Spinal cord (tissue), 9 donors: ENCODE measurements at regions not wholly inside any gene's neighbourhood (a gene's known extent, or its start where the extent isn't known, plus 50 kb on each side); places are given as distances from the start of the nearest gene placed in this dataset.
"Not testable (repeated sequence)": the region's sequence is repeated elsewhere in the genome, so short reads cannot be mapped to it uniquely, and the experiment has no call there.

Experiments
- DNase-seq, 6 donors: peaks; one replicate each; pipeline versions ENCODE4 v3.0.0 to v3.0.0-alpha.2; 2013 to 2015; ENCODE audit warnings: low spot score in 6 of 6, low read depth in 4 of 6
- H3K27ac ChIP-seq: one replicate; pipeline ENCODE4 v1.5.1; 2013; ENCODE audit warnings: low read depth, low read length, control low read depth
- H3K27me3 ChIP-seq: one replicate; pipeline ENCODE4 v1.6.1; 2013; ENCODE audit warnings: low read length; ENCODE audit not compliant: control insufficient read depth, insufficient read depth
- H3K36me3 ChIP-seq: one replicate; pipeline ENCODE4 v1.6.1; 2013; ENCODE audit warnings: low read length; ENCODE audit not compliant: control insufficient read depth, insufficient read depth
- H3K4me1 ChIP-seq: one replicate; pipeline ENCODE4 v1.6.1; 2013; ENCODE audit warnings: low read length; ENCODE audit not compliant: control insufficient read depth, insufficient read depth
- H3K4me3 ChIP-seq: one replicate; pipeline ENCODE4 v1.5.1; 2013; ENCODE audit warnings: low read depth, low read length, control low read depth
- H3K9me3 ChIP-seq: one replicate; pipeline ENCODE4 v1.6.1; 2013; ENCODE audit warnings: low read length; ENCODE audit not compliant: control insufficient read depth, insufficient read depth
- WGBS: methylation state at CpG from one replicate; pipeline ENCODE4 v1.1.5; 2013; ENCODE audit warnings: missing lambda C conversion rate; ENCODE audit not compliant: insufficient coverage; 5-methylcytosine and 5-hydroxymethylcytosine counted together
- donor health status: healthy.

- no CpG with 5 or more reads among the region's 3 CpGs for WGBS
- Histone ChIP-seq H3K9me3 (no peaks in the 10 kb centered on the region), H3K4me1 (no peaks in the 10 kb centered on the region), H3K4me3 (no peak overlapping the region), H3K36me3 (no peaks in the 10 kb centered on the region), H3K27me3 (no peaks in the 10 kb centered on the region), H3K27ac (no peak overlapping the region)
- DNase-seq = no peak
Measured at GRCh38 chr12:83613586-83614110, 926.9 kb downstream of the TMTC2 start.

GRCh38 chr12:83603106-83603505 is 916.4 kb downstream of the TMTC2 start:
- H3K27ac ChIP-seq = no peak overlapping the region
- H3K27me3 ChIP-seq = no peaks in the 10 kb centered on the region
- no peaks in the 10 kb centered on the region for H3K4me1 ChIP-seq
- no peaks in the 10 kb centered on the region for H3K36me3 ChIP-seq
- peaks cover 9% of the 10 kb centered on the region for H3K9me3 ChIP-seq
- WGBS = no CpG with 5 or more reads among the region's 1 CpG
- DNase-seq = no peak
- H3K4me3 ChIP-seq = no peak overlapping the region

GRCh38 chr12:83575326-83575725 is 888.6 kb downstream of the TMTC2 start:
- WGBS = 90% methylated on average over 1 of the region's 3 CpGs
- Histone ChIP-seq H3K27ac (no peak overlapping the region), H3K9me3 (no peaks in the 10 kb centered on the region), H3K4me1 (no peaks in the 10 kb centered on the region), H3K27me3 (no peaks in the 10 kb centered on the region), H3K36me3 (no peaks in the 10 kb centered on the region), H3K4me3 (no peak overlapping the region)
- DNase-seq = no peak

GRCh38 chr12:83574142-83574541 is 887.4 kb downstream of the TMTC2 start:
- WGBS = 80% methylated on average over 1 of the region's 2 CpGs
- no peaks in the 10 kb centered on the region for H3K4me1 ChIP-seq
- DNase-seq = no peak

GRCh38 chr12:83573671-83574070 is 887.0 kb downstream of the TMTC2 start:
- no peaks in the 10 kb centered on the region for H3K27me3 ChIP-seq
- H3K9me3 ChIP-seq = no peaks in the 10 kb centered on the region
- no peak overlapping the region for H3K27ac ChIP-seq
- 77% methylated on average over 4 of the region's 4 CpGs for WGBS
- H3K4me1 ChIP-seq = no peaks in the 10 kb centered on the region
- no peak overlapping the region for H3K4me3 ChIP-seq
- DNase-seq = no peak
- no peaks in the 10 kb centered on the region for H3K36me3 ChIP-seq

More at GRCh38 chr12:83574142-83574541, 887.4 kb downstream of the TMTC2 start:
- H3K27me3 ChIP-seq = no peaks in the 10 kb centered on the region
- H3K27ac ChIP-seq = no peak overlapping the region
- H3K9me3 ChIP-seq = no peaks in the 10 kb centered on the region
- no peak overlapping the region for H3K4me3 ChIP-seq
- no peaks in the 10 kb centered on the region for H3K36me3 ChIP-seq

DNA sequence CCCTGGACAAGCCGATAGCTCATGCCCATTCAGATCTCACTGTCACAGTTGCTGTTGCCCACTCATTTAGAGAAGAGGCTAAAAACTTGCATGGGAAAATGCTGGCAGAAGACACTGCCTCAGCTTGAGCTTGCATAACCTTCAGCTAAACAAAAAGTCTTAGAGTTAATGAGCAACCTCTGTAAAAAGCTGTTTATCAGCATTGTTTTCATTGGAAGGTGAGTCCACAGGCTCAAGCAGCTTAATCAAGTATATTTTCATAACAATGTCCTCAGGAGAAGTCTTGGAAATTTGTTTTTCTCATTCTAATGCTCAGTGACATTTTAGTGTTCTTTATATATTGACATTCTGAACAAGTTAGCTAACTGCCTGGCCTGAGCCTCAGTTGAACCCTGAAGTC is 872.9 kb downstream of the TMTC2 start:
- no peak for DNase-seq
- Histone ChIP-seq H3K36me3 (no peaks in the 10 kb centered on the region), H3K27me3 (no peaks in the 10 kb centered on the region), H3K4me1 (no peaks in the 10 kb centered on the region), H3K4me3 (no peak overlapping the region), H3K9me3 (no peaks in the 10 kb centered on the region), H3K27ac (no peak overlapping the region)
- 100% methylated on average over 1 of the region's 1 CpG for WGBS

DNA sequence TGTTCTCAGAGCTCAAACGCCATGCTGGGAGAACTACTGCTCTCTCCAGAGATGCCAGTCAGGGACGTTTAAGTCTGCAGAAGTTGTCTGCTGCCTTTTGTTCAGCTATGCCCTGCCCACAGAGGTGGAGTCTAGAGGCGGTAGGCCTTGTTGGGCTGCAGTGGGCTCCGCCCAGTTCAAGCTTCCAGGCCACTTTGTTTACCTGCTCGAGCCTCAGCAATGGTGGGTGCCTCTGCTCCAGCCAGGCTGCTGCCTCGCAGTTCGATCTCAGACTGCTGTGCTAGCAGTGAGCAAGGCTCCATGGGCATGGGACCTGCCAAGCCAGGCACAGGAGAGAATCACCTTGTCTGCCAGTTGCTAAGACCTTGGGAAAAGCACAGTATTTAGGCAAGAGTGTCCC is 869.3 kb downstream of the TMTC2 start:
- 90% methylated on average over 7 of the region's 7 CpGs for WGBS
- not testable (repeated sequence) for H3K27me3 ChIP-seq, DNase-seq

DNA sequence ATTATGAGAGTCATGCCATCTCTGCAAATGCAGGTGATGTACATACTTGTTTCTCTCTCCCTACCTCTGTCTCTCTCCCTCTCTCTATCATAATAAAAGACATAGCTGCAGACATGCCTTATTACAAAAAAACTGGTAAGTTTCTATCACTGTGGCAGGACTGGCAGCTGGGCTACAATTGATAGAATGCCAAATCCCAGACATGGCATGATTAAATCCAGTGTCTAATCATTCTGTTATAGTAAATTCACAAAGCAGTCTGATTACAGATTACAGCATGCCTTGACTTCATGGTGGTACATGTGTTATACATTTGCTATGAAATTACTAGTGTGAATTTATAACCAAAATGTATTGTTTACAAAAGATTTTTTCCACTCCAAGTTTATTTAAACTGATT is 854.7 kb downstream of the TMTC2 start:
- H3K9me3 ChIP-seq = no peaks in the 10 kb centered on the region
- DNase-seq = peak in 1 of 6 donors; percentile 31
- no peak overlapping the region for H3K27ac ChIP-seq
- no peaks in the 10 kb centered on the region for H3K27me3 ChIP-seq
- no peaks in the 10 kb centered on the region for H3K4me1 ChIP-seq
- no peak overlapping the region for H3K4me3 ChIP-seq
- no peaks in the 10 kb centered on the region for H3K36me3 ChIP-seq

More for the DNA sequence above, 869.3 kb downstream of the TMTC2 start:
- H3K27ac ChIP-seq, H3K36me3 ChIP-seq, H3K4me3 ChIP-seq, H3K4me1 ChIP-seq, H3K9me3 ChIP-seq: not testable (repeated sequence)

GRCh38 chr12:83538361-83538965 is 851.8 kb downstream of the TMTC2 start:
- DNase-seq = no peak
- no peaks in the 10 kb centered on the region for H3K27me3 ChIP-seq
- H3K36me3 ChIP-seq = no peaks in the 10 kb centered on the region
- no peaks in the 10 kb centered on the region for H3K9me3 ChIP-seq
- no peak overlapping the region for H3K27ac ChIP-seq
- no peaks in the 10 kb centered on the region for H3K4me1 ChIP-seq
- H3K4me3 ChIP-seq = no peak overlapping the region
- WGBS = no CpG with 5 or more reads among the region's 3 CpGs

- WGBS = 75% methylated on average over 4 of the region's 4 CpGs
- DNase-seq = no peak
- H3K4me3 ChIP-seq = no peak overlapping the region
- H3K27me3 ChIP-seq = no peaks in the 10 kb centered on the region
- no peak overlapping the region for H3K27ac ChIP-seq
- no peaks in the 10 kb centered on the region for H3K4me1 ChIP-seq
- H3K36me3 ChIP-seq = no peaks in the 10 kb centered on the region
- H3K9me3 ChIP-seq = no peaks in the 10 kb centered on the region
Measured at GRCh38 chr12:83537428-83538053, 850.8 kb downstream of the TMTC2 start.
